Gastrocnemius medialis (tissue), 4 donors: ENCODE measurements at regions not wholly inside any gene's neighbourhood (a gene's known extent, or its start where the extent isn't known, plus 50 kb on each side); places are given as distances from the start of the nearest gene placed in this dataset.

Source experiments
- ATAC-seq, 2 donors: fragments of 150-250 bp; one replicate each; pipeline ENCODE4 v1.9.1; 2016
- DNase-seq, 2 donors: peaks; one replicate each; pipeline ENCODE4 v3.0.0-alpha.2; 2019
- H3K27ac ChIP-seq, 4 donors: fragments of 200-600 bp; sonication (generic); 1 replicate in 1 of 4; 2 replicates in 3 of 4; pipeline ENCODE4 v1.5.1; 2016 to 2018; ENCODE audit warnings: mild to moderate bottlenecking in 2 of 4, moderate library complexity in 1 of 4
- H3K27me3 ChIP-seq, 3 donors: fragments of 200-600 bp; sonication (generic) in 2 of 3; 1 replicate in 1 of 3; 2 replicates in 2 of 3; pipeline versions ENCODE4 v1.5.1 to v1.6.0; 2016 to 2019; ENCODE audit warnings: mild to moderate bottlenecking in 1 of 3, moderate library complexity in 1 of 3
- H3K36me3 ChIP-seq, 2 donors: fragments of 200-600 bp; sonication (generic) in 1 of 2; one replicate each; pipeline ENCODE4 v1.5.1; 2017 to 2018
- H3K4me1 ChIP-seq, 2 donors: fragments of 200-600 bp; sonication (generic) in 1 of 2; one replicate each; pipeline ENCODE4 v1.5.1; 2016 to 2017; ENCODE audit warnings: mild to moderate bottlenecking in 2 of 2
- H3K4me3 ChIP-seq, 4 donors: fragments of 200-600 bp; sonication (generic) in 3 of 4; 1 replicate in 1 of 4; 2 replicates in 3 of 4; pipeline ENCODE4 v1.5.1; 2016 to 2019; ENCODE audit warnings: mild to moderate bottlenecking in 2 of 4
- H3K9me3 ChIP-seq, 3 donors: fragments of 200-600 bp; sonication (generic) in 2 of 3; 1 replicate in 1 of 3; 2 replicates in 2 of 3; pipeline ENCODE4 v1.5.1; 2016 to 2019
- CTCF ChIP-seq, 5 experiments: fragments of 450-650 bp in 3 of 5; fragments of 200-600 bp in 2 of 5; sonication (generic) in 2 of 5; IDR thresholded peaks in 4 of 5; conservative IDR thresholded peaks in 1 of 5; 1 replicate in 4 of 5; 2 replicates in 1 of 5; pipeline ENCODE4 v1.5.1; 2016 to 2019; ENCODE audit warnings: antibody characterized with exemption in 5 of 5, mild to moderate bottlenecking in 3 of 5, moderate library complexity in 3 of 5
- POLR2A ChIP-seq, 2 donors: fragments of 450-650 bp; IDR thresholded peaks; one replicate each; pipeline ENCODE4 v1.6.1; 2017; ENCODE audit warnings: antibody characterized with exemption in 2 of 2, mild to moderate bottlenecking in 2 of 2, moderate library complexity in 2 of 2
- in situ Hi-C, 4 donors: fragments of 200-750 bp; cut with MboI; loops; one replicate each; pipeline versions ENCODE4 v1.15.0 to v1.8.0; 2017; ENCODE audit warnings: low sequenced_read_pairs in 4 of 4
- intact Hi-C: fragments of 100-400 bp; cut with DNase I; formaldehyde crosslinking; loops from one replicate; pipeline ENCODE4 v1.15.1; 2023; ENCODE audit warnings: low total_unique reads

- no peaks in the 10 kb centered on the region for H3K36me3 ChIP-seq
- no peak overlapping the region for H3K27ac ChIP-seq
- TF ChIP-seq POLR2A (IDR thresholded peaks at IDR 0.05) (no peak), CTCF (IDR thresholded peaks at IDR 0.05 in 4 of 5, conservative IDR thresholded peaks at IDR 0.05 in 1 of 5) (no peak)
- no peak overlapping the region for H3K4me3 ChIP-seq
- no peak for ATAC-seq
- no peaks in the 10 kb centered on the region for H3K27me3 ChIP-seq
- no peaks in the 10 kb centered on the region for H3K9me3 ChIP-seq
- intact Hi-C loops, result no loop called here
- in situ Hi-C loops, result no loop called here
- H3K4me1 ChIP-seq, result no peaks in the 10 kb centered on the region
- no peak for DNase-seq
Measured at GRCh38 chr2:215598376-215598975, 162.6 kb upstream of the FN1 start.

GRCh38 chr2:215597577-215597976 lies 161.7 kb upstream of the FN1 start:
- H3K9me3 ChIP-seq, result no peaks in the 10 kb centered on the region
- no peak for TF ChIP-seq POLR2A (IDR thresholded peaks at IDR 0.05)
- no peak for TF ChIP-seq CTCF (IDR thresholded peaks at IDR 0.05 in 4 of 5, conservative IDR thresholded peaks at IDR 0.05 in 1 of 5)
- in situ Hi-C loops, result no loop called here
- H3K4me1 ChIP-seq, result no peaks in the 10 kb centered on the region
- no peaks in the 10 kb centered on the region for H3K36me3 ChIP-seq
- H3K27ac ChIP-seq, result no peak overlapping the region
- no peak overlapping the region for H3K4me3 ChIP-seq
- intact Hi-C loops, result no loop called here
- ATAC-seq, result no peak
- H3K27me3 ChIP-seq, result no peaks in the 10 kb centered on the region
- no peak for DNase-seq

GRCh38 chr2:215594766-215595165 lies 158.9 kb upstream of the FN1 start:
- intact Hi-C loops, result no loop called here
- in situ Hi-C loops, result no loop called here
- Histone ChIP-seq H3K27ac (no peak overlapping the region), H3K9me3 (no peaks in the 10 kb centered on the region), H3K4me1 (no peaks in the 10 kb centered on the region), H3K4me3 (no peak overlapping the region), H3K36me3 (no peaks in the 10 kb centered on the region), H3K27me3 (no peaks in the 10 kb centered on the region)
- no peak for ATAC-seq
- no peak for DNase-seq
- TF ChIP-seq POLR2A (IDR thresholded peaks at IDR 0.05) (no peak), CTCF (IDR thresholded peaks at IDR 0.05 in 4 of 5, conservative IDR thresholded peaks at IDR 0.05 in 1 of 5) (no peak)

DNA sequence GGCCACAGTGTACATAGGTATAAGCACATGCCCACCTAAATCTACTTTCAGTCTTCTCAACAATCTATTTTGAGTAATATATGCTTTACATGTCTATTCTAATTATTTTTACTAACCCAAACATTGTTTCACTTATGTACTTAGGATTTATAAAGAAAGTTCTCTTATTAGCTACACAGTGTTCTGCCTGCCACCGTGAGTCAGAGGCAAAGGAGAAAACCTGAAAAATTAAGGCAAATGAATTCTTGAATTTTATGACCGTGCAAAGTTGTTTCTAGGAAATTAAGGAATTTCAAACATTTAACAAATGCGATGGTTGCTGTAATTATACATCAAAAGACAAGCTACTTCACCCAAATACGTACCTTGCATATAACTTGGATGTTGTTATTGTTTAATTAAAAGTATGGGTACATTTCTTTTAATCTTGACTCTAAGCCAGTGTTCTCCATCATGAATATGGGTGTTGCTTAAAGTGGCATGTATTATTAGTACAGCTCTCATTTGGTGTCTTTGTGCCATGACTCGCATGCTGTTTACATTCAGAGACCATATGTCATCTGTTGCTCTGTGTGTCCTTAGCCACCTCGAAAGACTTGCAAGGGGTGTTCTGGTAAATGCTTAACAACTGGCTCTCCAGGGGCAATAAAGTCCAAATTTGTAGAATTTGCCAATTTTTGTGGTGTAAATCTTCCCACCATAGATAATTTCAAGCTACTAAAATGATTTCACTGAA lies 154.3 kb upstream of the FN1 start:
- in situ Hi-C loops (no loop called here), intact Hi-C loops (no loop called here)
- ATAC-seq, result no peak
- Histone ChIP-seq H3K27me3 (no peaks in the 10 kb centered on the region), H3K36me3 (no peaks in the 10 kb centered on the region), H3K4me1 (no peaks in the 10 kb centered on the region), H3K27ac (no peak overlapping the region), H3K4me3 (no peak overlapping the region), H3K9me3 (no peaks in the 10 kb centered on the region)
- DNase-seq, result no peak
- TF ChIP-seq CTCF (IDR thresholded peaks at IDR 0.05 in 4 of 5, conservative IDR thresholded peaks at IDR 0.05 in 1 of 5) (no peak), POLR2A (IDR thresholded peaks at IDR 0.05) (no peak)
